ENCODE measurements at regions not wholly inside any gene's neighbourhood (a gene's known extent, or its start where the extent isn't known, plus 50 kb on each side); places are given as distances from the start of the nearest gene placed in this dataset.

DNA sequence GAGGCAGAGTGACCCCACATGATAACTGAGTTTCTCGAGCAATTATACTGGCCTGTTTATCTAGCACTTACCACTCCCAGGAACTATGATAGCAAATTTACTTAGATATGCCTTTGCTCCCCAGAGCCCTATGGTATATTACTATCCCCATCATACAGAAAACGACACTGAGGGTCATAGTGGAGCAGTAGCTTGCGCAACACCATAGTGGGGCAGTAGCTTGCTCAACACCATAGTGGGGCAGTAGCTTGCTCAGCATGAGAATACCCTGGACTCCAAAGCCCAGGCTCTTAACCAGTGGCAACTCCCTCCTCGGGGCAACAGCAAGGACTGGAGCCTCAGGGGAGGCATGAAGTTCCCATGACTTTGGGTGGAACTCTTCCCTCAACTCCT is 211.9 kb downstream of the NPHP4 start:
- intact Hi-C loops (cut with DNase I): no loop called here
- no peaks in the 10 kb centered on the region for H3K9me3 ChIP-seq
- H3K27ac ChIP-seq: no peak overlapping the region
- H3K4me1 ChIP-seq: no peaks in the 10 kb centered on the region
- no peak for TF ChIP-seq EP300 (IDR thresholded peaks at IDR 0.05)
- no peak for TF ChIP-seq POLR2AphosphoS5 (IDR thresholded peaks at IDR 0.05)
- TF ChIP-seq, protein P1, sequence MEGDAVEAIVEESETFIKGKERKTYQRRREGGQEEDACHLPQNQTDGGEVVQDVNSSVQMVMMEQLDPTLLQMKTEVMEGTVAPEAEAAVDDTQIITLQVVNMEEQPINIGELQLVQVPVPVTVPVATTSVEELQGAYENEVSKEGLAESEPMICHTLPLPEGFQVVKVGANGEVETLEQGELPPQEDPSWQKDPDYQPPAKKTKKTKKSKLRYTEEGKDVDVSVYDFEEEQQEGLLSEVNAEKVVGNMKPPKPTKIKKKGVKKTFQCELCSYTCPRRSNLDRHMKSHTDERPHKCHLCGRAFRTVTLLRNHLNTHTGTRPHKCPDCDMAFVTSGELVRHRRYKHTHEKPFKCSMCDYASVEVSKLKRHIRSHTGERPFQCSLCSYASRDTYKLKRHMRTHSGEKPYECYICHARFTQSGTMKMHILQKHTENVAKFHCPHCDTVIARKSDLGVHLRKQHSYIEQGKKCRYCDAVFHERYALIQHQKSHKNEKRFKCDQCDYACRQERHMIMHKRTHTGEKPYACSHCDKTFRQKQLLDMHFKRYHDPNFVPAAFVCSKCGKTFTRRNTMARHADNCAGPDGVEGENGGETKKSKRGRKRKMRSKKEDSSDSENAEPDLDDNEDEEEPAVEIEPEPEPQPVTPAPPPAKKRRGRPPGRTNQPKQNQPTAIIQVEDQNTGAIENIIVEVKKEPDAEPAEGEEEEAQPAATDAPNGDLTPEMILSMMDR (IDR thresholded peaks at IDR 0.05): no peak
- no peak for TF ChIP-seq POLR2A (IDR thresholded peaks at IDR 0.05)
- no peak overlapping the region for H3K4me3 ChIP-seq
- WGBS, 2 donors: 66 to 82% methylated on average over 4 of the region's 4 CpGs
- no peaks in the 10 kb centered on the region for H3K27me3 ChIP-seq
- DNase-seq: no peak
- H3K36me3 ChIP-seq: no peaks in the 10 kb centered on the region

GRCh38 chr1:5779608-5780323 is 212.5 kb downstream of the NPHP4 start:
- no peaks in the 10 kb centered on the region for H3K27me3 ChIP-seq
- DNase-seq: no peak
- no peaks in the 10 kb centered on the region for H3K4me1 ChIP-seq
- H3K9me3 ChIP-seq: no peaks in the 10 kb centered on the region
- no peaks in the 10 kb centered on the region for H3K36me3 ChIP-seq
- no peak overlapping the region for H3K27ac ChIP-seq
- 87 to 90% methylated on average over 24 of the region's 24 CpGs for WGBS, 2 donors
- TF ChIP-seq POLR2A (IDR thresholded peaks at IDR 0.05) (no peak), POLR2AphosphoS5 (IDR thresholded peaks at IDR 0.05) (no peak), EP300 (IDR thresholded peaks at IDR 0.05) (no peak)
- TF ChIP-seq, protein P1 (IDR thresholded peaks at IDR 0.05): no peak
- intact Hi-C loops (cut with DNase I): no loop called here
- no peak overlapping the region for H3K4me3 ChIP-seq

DNA sequence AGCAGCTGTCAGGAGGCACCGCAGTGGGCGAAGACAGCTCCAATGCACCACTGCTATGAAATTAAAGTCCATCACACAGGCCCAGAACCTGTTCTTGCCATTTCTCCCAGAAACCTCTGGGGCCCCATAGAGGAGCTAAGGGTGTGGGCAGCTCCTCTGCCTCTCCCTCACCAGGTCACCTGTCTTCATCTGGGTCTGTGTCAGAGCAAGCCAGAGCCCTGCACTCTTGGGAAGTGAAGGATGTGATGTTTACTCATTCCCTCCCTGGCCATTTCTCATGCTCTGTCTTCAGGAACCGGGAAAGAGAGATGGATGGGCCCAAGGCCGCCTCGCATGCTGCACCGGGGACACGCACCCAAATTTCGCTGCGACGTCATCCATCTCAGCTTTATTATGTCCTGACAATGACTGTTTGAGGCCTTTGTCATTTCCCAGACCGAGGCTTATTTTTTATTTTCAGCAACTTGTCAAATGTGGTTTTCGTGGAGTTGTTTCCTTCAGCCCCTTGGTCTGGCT is 216.1 kb downstream of the NPHP4 start:
- WGBS, 2 donors: 85 to 86% methylated on average over 12 of the region's 12 CpGs
- H3K36me3 ChIP-seq: no peaks in the 10 kb centered on the region
- H3K27me3 ChIP-seq: peaks cover 0 to 4% (median 2%) of the 10 kb centered on the region in 3 donors
- TF ChIP-seq EP300 (IDR thresholded peaks at IDR 0.05) (no peak), POLR2A (IDR thresholded peaks at IDR 0.05) (no peak), POLR2AphosphoS5 (IDR thresholded peaks at IDR 0.05) (no peak)
- TF ChIP-seq, protein P1 (IDR thresholded peaks at IDR 0.05): no peak
- H3K4me3 ChIP-seq: no peak overlapping the region
- H3K9me3 ChIP-seq: no peaks in the 10 kb centered on the region
- DNase-seq: no peak
- H3K4me1 ChIP-seq: no peaks in the 10 kb centered on the region
- intact Hi-C loops (cut with DNase I): no loop called here
- no peak overlapping the region for H3K27ac ChIP-seq

- H3K4me3 ChIP-seq: no peak overlapping the region
- H3K27me3 ChIP-seq: peaks cover 0 to 12% (median 11%) of the 10 kb centered on the region in 3 donors
- no peak for DNase-seq
- 88 to 90% methylated on average over 6 of the region's 6 CpGs for WGBS, 2 donors
- no peak overlapping the region for H3K27ac ChIP-seq
- no peaks in the 10 kb centered on the region for H3K9me3 ChIP-seq
- peaks cover 0 to 3% (median 0%) of the 10 kb centered on the region in 4 donors for H3K4me1 ChIP-seq
- H3K36me3 ChIP-seq: no peaks in the 10 kb centered on the region
- TF ChIP-seq POLR2AphosphoS5 (IDR thresholded peaks at IDR 0.05) (no peak), POLR2A (IDR thresholded peaks at IDR 0.05) (no peak), EP300 (IDR thresholded peaks at IDR 0.05) (no peak)
- TF ChIP-seq, protein P1 (IDR thresholded peaks at IDR 0.05): no peak
- intact Hi-C loops (cut with DNase I): no loop called here
These were observed 218.2 kb downstream of the NPHP4 start for GRCh38 chr1:5774019-5774418.
